B cell (primary cell): ENCODE measurements at regions not wholly inside any gene's neighbourhood (a gene's known extent, or its start where the extent isn't known, plus 50 kb on each side); places are given as distances from the start of the nearest gene placed in this dataset.

Experiments used
- EZH2 ChIP-seq: IDR thresholded peaks from 2 replicates; pipeline ENCODE4 v1.6.1; 2012; ENCODE audit warnings: borderline replicate concordance, low read depth, mild to moderate bottlenecking, moderate library complexity, low read length; ENCODE audit not compliant: insufficient read depth, poor library complexity, severe bottlenecking
- TF ChIP-seq, protein P1 (sequence below): fragments of 200-600 bp; IDR thresholded peaks from one replicate; pipeline ENCODE4 v1.8.0; 2022; ENCODE audit warnings: antibody characterized with exemption, mild to moderate bottlenecking

GRCh38 chrX:106356580-106356979, 188.5 kb downstream of the PWWP3B start:
- TF ChIP-seq, protein P1, sequence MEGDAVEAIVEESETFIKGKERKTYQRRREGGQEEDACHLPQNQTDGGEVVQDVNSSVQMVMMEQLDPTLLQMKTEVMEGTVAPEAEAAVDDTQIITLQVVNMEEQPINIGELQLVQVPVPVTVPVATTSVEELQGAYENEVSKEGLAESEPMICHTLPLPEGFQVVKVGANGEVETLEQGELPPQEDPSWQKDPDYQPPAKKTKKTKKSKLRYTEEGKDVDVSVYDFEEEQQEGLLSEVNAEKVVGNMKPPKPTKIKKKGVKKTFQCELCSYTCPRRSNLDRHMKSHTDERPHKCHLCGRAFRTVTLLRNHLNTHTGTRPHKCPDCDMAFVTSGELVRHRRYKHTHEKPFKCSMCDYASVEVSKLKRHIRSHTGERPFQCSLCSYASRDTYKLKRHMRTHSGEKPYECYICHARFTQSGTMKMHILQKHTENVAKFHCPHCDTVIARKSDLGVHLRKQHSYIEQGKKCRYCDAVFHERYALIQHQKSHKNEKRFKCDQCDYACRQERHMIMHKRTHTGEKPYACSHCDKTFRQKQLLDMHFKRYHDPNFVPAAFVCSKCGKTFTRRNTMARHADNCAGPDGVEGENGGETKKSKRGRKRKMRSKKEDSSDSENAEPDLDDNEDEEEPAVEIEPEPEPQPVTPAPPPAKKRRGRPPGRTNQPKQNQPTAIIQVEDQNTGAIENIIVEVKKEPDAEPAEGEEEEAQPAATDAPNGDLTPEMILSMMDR: no peak
- TF ChIP-seq EZH2: no peak
